Skeletal muscle cell (primary cell): ENCODE measurements at regions not wholly inside any gene's neighbourhood (a gene's known extent, or its start where the extent isn't known, plus 50 kb on each side); places are given as distances from the start of the nearest gene placed in this dataset.
"Not testable (repeated sequence)": the region's sequence is repeated elsewhere in the genome, so short reads cannot be mapped to it uniquely, and the experiment has no call there.

ENCODE experiments used
- DNase-seq: peaks from one replicate; pipeline ENCODE4 v3.0.0-alpha.2; 2010; ENCODE audit warnings: low read depth
- H3K4me3 ChIP-seq: 2 replicates; pipeline ENCODE4 v1.5.1; 2011; ENCODE audit warnings: low read depth, mild to moderate bottlenecking, control low read depth, low read length, moderate library complexity

DNA sequence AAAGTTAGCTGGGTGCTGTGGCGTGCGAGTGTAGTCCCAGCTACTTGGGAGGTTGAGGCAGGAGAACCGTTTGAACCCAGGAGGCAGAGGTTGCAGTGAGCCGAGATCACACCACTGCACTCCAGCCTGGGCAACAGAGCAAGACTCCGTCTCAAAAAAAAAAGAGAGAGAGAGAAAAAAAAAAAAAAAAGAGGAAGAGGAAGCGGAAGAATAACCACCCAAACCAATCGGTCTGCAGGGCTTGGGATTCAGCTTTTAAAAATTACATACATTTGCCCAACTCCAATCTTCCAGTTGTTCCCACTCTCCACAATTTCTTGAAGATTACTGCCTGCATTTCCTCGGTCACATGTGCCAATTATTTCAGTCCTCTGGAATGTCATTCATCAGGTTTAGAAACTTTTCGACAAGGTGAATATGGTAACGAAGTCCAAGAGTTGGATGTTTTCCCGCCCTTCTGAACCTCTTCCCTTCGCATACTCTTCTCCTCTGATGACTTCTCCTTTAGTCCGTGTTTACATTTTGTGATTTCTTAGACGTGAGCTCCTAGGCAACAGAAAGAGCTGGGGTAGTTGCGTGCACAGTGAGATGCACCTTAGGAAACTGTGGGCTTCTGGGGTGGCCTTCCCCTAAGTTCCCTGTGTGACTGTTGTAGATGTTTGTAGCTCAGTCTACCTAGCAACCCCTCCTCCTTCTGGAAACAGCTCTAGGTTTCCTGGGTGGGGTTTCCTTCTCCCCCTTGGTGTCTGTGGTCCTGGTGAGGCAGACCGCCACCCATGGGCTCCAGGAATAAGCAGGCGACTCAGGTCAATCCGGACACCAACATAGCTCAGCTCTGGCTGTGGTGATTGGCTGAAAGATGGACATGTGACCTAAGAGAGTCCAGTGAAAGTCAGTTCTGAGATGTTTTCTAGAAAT lies 63.0 kb upstream of the NCOA3 start:
- DNase-seq = no peak
- no peak overlapping the region for H3K4me3 ChIP-seq

DNA sequence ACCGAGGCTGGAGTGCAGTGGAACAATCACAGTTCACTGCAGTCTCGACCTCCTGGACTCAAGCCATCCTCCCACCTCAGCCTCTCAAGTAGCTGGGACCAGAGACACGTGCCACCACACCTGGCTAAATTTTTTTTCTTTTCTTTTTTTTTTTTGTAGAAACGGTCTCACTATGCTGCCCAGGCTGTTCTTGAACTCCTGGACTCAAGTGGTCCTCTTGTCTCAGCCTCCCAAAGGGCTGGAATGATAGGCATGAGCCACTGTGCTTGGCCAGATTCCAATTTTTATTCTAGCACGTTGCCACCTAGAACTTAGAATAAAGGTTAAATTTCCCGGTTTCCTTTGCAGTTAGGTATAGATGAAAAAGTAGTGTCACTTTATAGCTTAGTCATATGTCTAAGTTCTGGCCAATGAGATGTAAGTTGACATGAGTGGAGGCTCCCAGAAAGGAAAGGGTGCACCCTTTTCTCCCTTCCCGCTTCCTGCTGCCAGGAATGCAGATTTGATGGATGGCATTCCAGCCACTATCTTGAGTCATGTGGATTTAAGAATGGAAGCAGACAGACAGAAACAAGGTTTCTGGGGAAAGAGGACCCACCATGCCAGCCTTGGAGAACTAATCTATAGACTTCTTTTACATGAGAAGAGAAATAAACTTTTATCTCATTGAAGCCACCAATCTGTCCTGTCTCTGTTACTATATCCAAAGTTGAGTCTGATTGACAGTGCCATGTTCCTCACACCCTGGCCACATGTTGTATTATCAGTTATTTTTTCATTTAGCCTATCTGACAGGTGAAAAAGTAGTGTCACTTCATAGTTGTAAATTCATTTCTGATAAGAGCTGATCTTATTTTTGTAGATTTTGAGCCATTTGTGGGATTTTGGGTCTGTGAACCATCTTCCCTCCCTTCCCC lies 60.6 kb upstream of the NCOA3 start:
- no peak for DNase-seq
- H3K4me3 ChIP-seq = no peak overlapping the region

DNA sequence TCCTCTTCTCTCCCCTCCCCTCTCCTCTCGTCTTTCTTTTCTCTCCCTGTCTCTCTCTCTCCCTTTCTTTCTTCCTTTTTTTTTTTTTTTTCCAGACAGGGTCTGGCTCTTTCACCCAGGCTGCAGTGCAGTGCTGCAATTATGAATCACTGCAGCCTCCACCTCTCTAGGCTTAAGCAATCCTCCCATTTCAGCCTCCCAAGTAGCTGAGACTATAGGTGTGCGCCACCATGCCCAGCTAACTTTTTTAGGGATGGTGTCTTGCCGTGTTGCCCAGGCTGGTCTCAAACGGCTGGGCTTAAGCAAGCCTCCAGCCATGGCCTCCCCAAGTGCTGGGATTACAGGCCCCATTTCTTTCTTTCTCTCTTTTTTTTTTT lies 59.9 kb upstream of the NCOA3 start:
- no peak overlapping the region for H3K4me3 ChIP-seq
- DNase-seq = no peak

- H3K4me3 ChIP-seq, DNase-seq: not testable (repeated sequence)
Measured at GRCh38 chr20:47443060-47443459, 58.6 kb upstream of the NCOA3 start.

- no peak overlapping the region for H3K4me3 ChIP-seq
- DNase-seq = no peak
Measured at GRCh38 chr20:47444584-47444983, 57.1 kb upstream of the NCOA3 start.

- no peak overlapping the region for H3K4me3 ChIP-seq
- DNase-seq = no peak
Measured at GRCh38 chr20:47445291-47445690, 56.4 kb upstream of the NCOA3 start.

DNA sequence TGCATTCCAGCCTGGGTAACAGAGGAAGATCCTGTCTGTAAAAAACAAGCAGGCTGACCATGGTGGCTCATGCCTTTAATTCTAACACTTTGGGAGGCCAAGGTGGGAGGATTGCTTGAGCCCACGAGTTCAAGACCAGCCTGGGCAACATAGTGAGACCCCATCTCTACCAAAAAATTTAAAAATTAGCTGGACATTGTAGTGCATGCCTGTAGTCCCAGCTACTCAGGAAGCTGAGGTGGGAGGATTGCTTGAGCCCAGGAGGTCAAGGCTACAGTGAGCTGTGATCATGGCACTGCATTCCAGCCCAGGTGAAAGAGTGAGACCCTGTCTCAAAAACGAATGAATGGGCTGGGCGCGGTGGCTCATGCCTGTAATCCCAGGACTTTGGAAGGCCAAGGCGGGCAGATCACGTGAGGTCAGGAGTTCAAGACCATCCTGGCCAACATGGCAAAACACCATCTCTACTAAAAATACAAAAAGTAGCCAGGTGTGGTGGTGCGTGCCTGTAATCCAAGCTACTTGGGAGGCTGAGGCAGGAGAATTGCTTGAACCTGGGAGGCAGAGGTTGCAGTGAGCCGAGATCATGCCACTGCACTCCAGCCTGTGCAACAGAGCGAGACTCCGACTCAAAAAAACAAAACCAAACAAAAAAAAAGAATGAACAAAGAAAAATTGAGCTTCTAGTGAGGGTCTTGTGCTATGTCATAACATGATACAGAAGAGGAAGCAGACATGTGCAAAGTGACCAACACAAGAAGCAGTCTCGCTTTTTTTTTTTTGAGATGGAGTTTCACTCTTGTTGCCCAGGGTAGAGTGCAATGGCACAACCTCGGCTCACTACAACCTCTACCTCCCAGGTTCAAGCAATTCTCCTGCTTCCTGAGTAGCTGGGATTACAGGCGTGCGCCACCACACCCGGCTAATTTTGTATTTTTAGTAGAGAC lies 54.1 kb upstream of the NCOA3 start:
- not testable (repeated sequence) for DNase-seq, H3K4me3 ChIP-seq

DNA sequence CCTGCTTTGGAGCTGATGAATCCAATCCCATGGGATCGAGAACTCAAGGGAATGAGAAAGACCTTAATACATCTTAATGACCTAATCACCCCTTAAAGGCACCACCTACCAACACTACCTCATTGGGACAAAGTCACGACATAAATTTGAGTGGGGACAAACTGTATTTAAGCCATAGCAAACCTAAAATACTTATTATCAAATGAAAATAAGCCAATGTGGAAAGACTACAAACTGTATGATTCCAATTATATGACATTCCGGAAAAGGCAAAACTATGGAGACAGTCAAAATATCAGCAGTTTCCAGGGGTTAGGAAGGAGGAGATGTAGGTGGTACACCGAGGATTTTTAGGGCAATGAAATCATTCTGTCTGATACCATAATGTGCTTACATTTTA lies 53.3 kb upstream of the NCOA3 start:
- DNase-seq = no peak
- H3K4me3 ChIP-seq = no peak overlapping the region

- no peak overlapping the region for H3K4me3 ChIP-seq
- no peak for DNase-seq
Measured at GRCh38 chr20:47451602-47451904, 50.1 kb upstream of the NCOA3 start.
